DOHH2 (cell line): ENCODE measurements at regions not wholly inside any gene's neighbourhood (a gene's known extent, or its start where the extent isn't known, plus 50 kb on each side); places are given as distances from the start of the nearest gene placed in this dataset.

ENCODE experiments used
- CTCF ChIP-seq: fragments of 200-600 bp; sonication (generic); IDR thresholded peaks from one replicate; pipeline ENCODE4 v1.5.1; 2014; ENCODE audit warnings: antibody characterized with exemption, mild to moderate bottlenecking, low read depth, low read length; ENCODE audit not compliant: poor library complexity, severe bottlenecking
- EZH2phosphoT487 ChIP-seq: fragments of 200-600 bp; sonication (generic); IDR thresholded peaks from 2 replicates; pipeline ENCODE4 v1.6.1; 2017; ENCODE audit warnings: borderline replicate concordance, mild to moderate bottlenecking, antibody characterized with exemption, low read length, moderate library complexity, mixed read lengths

- TF ChIP-seq CTCF (no peak), EZH2phosphoT487 (no peak)
Observed at GRCh38 chr10:36428507-36428906, 696.9 kb upstream of the ANKRD30A start.
